ENCODE measurements at regions not wholly inside any gene's neighbourhood (a gene's known extent, or its start where the extent isn't known, plus 50 kb on each side); places are given as distances from the start of the nearest gene placed in this dataset.

DNA sequence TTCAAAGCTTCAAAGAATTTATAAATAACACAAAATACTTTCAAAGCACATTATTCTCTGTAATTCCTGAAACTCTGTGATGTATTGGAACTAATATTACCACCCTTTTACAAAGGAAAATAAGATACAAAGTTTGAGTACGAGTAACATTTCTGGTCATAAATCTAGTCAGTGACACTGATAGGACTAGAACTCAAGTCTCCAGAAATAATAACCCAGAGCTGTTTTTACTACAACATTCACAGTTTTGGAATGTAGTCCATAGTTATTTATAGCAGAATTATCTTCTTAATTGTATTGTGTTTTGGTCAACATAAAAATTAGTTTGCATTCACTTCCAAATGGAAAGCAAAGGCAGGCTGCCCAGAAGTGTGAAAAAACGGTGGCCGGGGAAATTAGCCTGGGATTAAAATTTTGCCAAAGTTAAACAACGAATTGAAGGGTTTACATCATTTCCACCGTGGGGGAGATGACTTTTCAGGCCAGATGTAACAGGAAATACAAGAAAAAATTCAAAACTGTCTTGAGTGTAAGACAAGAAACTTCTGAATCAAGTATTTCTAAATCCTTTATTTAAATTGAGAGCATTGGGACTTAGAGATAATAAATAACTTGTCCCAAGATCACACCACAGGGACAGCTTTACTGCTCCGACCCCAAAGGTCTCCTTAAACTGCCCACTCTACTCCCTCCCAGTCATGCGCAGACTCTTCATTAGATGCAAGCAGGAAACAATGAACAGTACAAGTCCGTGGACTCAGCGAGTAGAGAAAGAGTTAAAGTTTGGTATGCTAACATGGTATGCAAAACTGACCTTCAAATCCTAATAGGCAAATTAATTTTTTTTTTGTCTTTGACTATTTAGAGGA is 74.3 kb upstream of the VGLL4 start:
- Mint-ChIP-seq H3K9me3 (no peaks in the 10 kb centered on the region), H3K4me1 (peaks cover 16% of the 10 kb centered on the region), H3K4me3 (peak overlapping the region; percentile 94), H3K27me3 (no peaks in the 10 kb centered on the region), H3K36me3 (ENCODE audit: low read depth) (peaks cover 8% of the 10 kb centered on the region), H3K27ac (peak overlapping the region; percentile 92)
- TF ChIP-seq, protein P1, sequence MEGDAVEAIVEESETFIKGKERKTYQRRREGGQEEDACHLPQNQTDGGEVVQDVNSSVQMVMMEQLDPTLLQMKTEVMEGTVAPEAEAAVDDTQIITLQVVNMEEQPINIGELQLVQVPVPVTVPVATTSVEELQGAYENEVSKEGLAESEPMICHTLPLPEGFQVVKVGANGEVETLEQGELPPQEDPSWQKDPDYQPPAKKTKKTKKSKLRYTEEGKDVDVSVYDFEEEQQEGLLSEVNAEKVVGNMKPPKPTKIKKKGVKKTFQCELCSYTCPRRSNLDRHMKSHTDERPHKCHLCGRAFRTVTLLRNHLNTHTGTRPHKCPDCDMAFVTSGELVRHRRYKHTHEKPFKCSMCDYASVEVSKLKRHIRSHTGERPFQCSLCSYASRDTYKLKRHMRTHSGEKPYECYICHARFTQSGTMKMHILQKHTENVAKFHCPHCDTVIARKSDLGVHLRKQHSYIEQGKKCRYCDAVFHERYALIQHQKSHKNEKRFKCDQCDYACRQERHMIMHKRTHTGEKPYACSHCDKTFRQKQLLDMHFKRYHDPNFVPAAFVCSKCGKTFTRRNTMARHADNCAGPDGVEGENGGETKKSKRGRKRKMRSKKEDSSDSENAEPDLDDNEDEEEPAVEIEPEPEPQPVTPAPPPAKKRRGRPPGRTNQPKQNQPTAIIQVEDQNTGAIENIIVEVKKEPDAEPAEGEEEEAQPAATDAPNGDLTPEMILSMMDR (IDR thresholded peaks at IDR 0.05): no peak
- ChIA-PET CTCF (no interaction called here), POLR2A (no interaction called here)
- ATAC-seq (ENCODE audit: low read depth) (peak; percentile 23), DNase-seq (no peak)
- intact Hi-C loops (cut with micrococcal nuclease): loop anchor here (2.0 to 5.0 kb wide), 4 partner anchors 46 to 1986 kb away; partner anchors contain the start of genes BRPF1, TAMM41 and VGLL4

DNA sequence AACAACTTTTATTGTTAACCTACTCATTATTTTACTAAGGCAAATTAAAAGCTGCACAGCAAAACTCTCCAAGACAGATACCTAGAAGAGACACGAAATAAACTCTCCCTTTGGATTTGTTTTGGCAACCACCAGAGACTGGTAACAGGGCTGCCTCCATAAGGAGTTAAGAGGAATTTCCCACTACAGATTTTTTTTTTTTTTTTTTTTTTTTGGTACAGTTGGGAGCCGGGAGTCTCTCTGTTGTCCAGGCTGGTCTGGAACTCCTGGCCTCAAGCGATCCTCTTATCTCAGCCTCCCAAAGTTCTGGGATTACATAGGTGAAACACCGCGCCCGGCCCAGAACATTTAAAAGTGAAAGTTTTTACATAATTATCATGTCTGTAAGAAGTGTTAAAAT is 73.6 kb upstream of the VGLL4 start:
- CTCF ChIA-PET: no interaction called here
- no peak overlapping the region for H3K4me3 Mint-ChIP-seq
- intact Hi-C loops (cut with micrococcal nuclease): loop anchor here (5.0 kb wide), 2 partner anchors 45 to 1985 kb away; partner anchors contain the start of gene BRPF1
- no peaks in the 10 kb centered on the region for H3K9me3 Mint-ChIP-seq
- no peaks in the 10 kb centered on the region for H3K27me3 Mint-ChIP-seq
- H3K4me1 Mint-ChIP-seq: peaks cover 20% of the 10 kb centered on the region
- no peak overlapping the region for H3K27ac Mint-ChIP-seq
- TF ChIP-seq, protein P1 (IDR thresholded peaks at IDR 0.05): no peak
- POLR2A ChIA-PET: no interaction called here
- H3K36me3 Mint-ChIP-seq (ENCODE audit: low read depth): peaks cover 8% of the 10 kb centered on the region
- DNase-seq (no peak), ATAC-seq (ENCODE audit: low read depth) (no peak)

DNA sequence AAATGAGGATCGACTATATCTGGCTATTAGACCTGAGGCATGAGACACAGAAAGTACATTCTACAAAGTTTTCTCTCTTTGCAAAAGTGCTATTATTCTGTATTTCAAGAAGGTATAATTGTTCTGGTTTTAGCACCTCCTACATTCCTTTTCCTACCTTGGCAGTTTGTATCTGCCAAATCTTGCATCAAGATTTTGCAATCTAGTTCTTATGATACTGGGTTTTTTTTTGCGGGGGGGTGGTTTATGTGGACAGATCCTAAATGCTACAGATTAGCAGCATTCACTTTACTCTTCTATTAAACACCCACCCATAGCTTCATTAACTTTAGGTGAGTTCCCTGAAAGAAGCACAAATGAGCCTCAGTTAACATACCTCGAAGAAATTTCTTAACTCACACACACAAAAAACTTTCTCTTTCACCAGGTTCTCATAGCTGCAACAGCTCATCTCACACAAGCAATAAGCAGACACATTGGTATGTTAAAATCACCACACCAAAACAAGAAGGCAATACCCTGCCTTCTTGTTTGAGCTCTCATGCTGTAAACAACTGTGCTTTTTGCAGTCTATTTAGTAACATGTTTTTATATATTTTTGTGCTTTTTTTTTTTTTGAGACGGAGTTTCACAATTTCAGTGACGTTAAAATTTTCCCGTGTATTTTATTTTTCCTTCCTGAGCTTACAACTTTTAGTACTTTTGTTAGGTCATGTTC is 73.0 kb upstream of the VGLL4 start:
- H3K4me1 Mint-ChIP-seq: peaks cover 24% of the 10 kb centered on the region
- no peak for DNase-seq
- no peak for ATAC-seq (ENCODE audit: low read depth)
- H3K4me3 Mint-ChIP-seq: no peak overlapping the region
- CTCF ChIA-PET: no interaction called here
- no peaks in the 10 kb centered on the region for H3K9me3 Mint-ChIP-seq
- peaks cover 8% of the 10 kb centered on the region for H3K36me3 Mint-ChIP-seq (ENCODE audit: low read depth)
- H3K27ac Mint-ChIP-seq: no peak overlapping the region
- POLR2A ChIA-PET: no interaction called here
- intact Hi-C loops (cut with micrococcal nuclease): loop anchor here (5.0 kb wide), 2 partner anchors 44 to 1984 kb away; partner anchors contain the start of gene BRPF1
- TF ChIP-seq, protein P1 (IDR thresholded peaks at IDR 0.05): no peak
- no peaks in the 10 kb centered on the region for H3K27me3 Mint-ChIP-seq

DNA sequence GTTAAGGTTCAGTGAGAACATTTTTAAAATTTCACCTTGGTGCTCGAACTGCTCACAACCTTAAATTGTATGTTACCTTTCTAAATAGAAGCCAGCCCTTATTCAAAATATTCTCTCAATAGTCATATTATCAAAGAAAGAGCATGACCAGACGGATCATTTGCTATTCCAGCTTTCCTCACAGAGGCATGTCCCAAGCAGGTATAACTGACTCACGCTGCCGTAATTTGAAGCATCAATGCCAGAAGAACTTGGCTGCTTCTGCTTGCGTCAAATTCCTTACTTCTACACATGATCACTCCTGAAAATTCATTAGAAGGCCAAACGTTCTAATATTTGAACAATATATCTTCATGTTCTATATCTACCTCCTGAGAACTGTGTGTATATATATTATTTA is 69.5 kb upstream of the VGLL4 start:
- TF ChIP-seq, protein P1 (IDR thresholded peaks at IDR 0.05): no peak
- ATAC-seq (ENCODE audit: low read depth) (no peak), DNase-seq (no peak)
- intact Hi-C loops (cut with micrococcal nuclease): no loop called here
- peaks cover 14% of the 10 kb centered on the region for H3K4me1 Mint-ChIP-seq
- H3K27me3 Mint-ChIP-seq: no peaks in the 10 kb centered on the region
- H3K36me3 Mint-ChIP-seq (ENCODE audit: low read depth): peaks cover 5% of the 10 kb centered on the region
- no peak overlapping the region for H3K4me3 Mint-ChIP-seq
- H3K27ac Mint-ChIP-seq: no peak overlapping the region
- ChIA-PET POLR2A (no interaction called here), CTCF (no interaction called here)
- peaks cover 5% of the 10 kb centered on the region for H3K9me3 Mint-ChIP-seq

DNA sequence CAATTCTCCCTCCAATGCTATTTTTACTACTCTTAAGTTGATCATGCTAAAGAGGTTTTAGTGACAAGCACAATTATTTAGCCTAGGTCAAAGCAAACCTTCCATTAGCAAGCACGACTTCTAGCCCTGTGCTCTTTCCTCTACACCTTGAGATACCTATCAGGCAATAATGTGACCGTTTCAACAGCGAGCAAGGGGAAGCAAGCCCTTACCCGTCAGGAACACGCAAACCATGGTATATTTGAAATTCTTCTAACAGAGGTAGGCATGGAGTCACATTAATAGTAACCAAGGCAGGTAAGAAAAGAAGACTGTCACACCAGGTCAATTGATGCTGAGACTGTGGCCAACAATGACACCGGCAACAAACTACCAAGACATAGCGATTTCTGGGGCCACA is 68.9 kb upstream of the VGLL4 start:
- H3K4me3 Mint-ChIP-seq: no peak overlapping the region
- H3K27ac Mint-ChIP-seq: no peak overlapping the region
- H3K27me3 Mint-ChIP-seq: no peaks in the 10 kb centered on the region
- H3K4me1 Mint-ChIP-seq: peaks cover 9% of the 10 kb centered on the region
- peaks cover 6% of the 10 kb centered on the region for H3K36me3 Mint-ChIP-seq (ENCODE audit: low read depth)
- no peak for ATAC-seq (ENCODE audit: low read depth)
- intact Hi-C loops (cut with micrococcal nuclease): no loop called here
- no peak for DNase-seq
- CTCF ChIA-PET: no interaction called here
- H3K9me3 Mint-ChIP-seq: peaks cover 5% of the 10 kb centered on the region
- POLR2A ChIA-PET: no interaction called here
- TF ChIP-seq, protein P1 (IDR thresholded peaks at IDR 0.05): no peak
